Neutrophil (primary cell): ENCODE measurements at regions not wholly inside any gene's neighbourhood (a gene's known extent, or its start where the extent isn't known, plus 50 kb on each side); places are given as distances from the start of the nearest gene placed in this dataset.

ENCODE experiments used
- H3K27ac ChIP-seq: fragments of 200-600 bp; sonication (generic); 2 replicates; pipeline ENCODE4 v1.5.1; 2016; ENCODE audit warnings: mild to moderate bottlenecking, moderate library complexity
- H3K27me3 ChIP-seq: fragments of 200-600 bp; sonication (generic); 2 replicates; pipeline ENCODE4 v1.6.0; 2016; ENCODE audit warnings: mild to moderate bottlenecking
- H3K36me3 ChIP-seq: fragments of 200-600 bp; sonication (generic); 2 replicates; pipeline ENCODE4 v1.5.1; 2017
- H3K4me1 ChIP-seq, 2 experiments: fragments of 200-600 bp in 1 of 2; sonication (generic) in 1 of 2; 1 replicate in 1 of 2; 2 replicates in 1 of 2; pipeline versions ENCODE4 v1.5.1 to v1.6.1; 2013 to 2016; ENCODE audit warnings: low read depth in 1 of 2, low read length in 1 of 2, mild to moderate bottlenecking in 1 of 2, moderate library complexity in 1 of 2; ENCODE audit not compliant: control insufficient read depth in 1 of 2, insufficient read depth in 1 of 2
- H3K4me3 ChIP-seq, 2 experiments: fragments of 200-600 bp in 1 of 2; sonication (generic) in 1 of 2; 1 replicate in 1 of 2; 2 replicates in 1 of 2; pipeline ENCODE4 v1.5.1; 2013 to 2016; ENCODE audit warnings: low read depth in 1 of 2, low read length in 1 of 2, mild to moderate bottlenecking in 1 of 2, moderate library complexity in 1 of 2
- H3K9me3 ChIP-seq: fragments of 200-600 bp; sonication (generic); 2 replicates; pipeline ENCODE4 v1.5.1; 2016
- TF ChIP-seq, protein P1 (sequence below): fragments of 200-600 bp; sonication (generic); IDR thresholded peaks from 2 replicates; pipeline ENCODE4 v1.5.1; 2016; ENCODE audit warnings: antibody characterized with exemption

- Histone ChIP-seq H3K36me3 (no peaks in the 10 kb centered on the region), H3K4me3 (no peak overlapping the region), H3K27me3 (no peaks in the 10 kb centered on the region), H3K27ac (no peak overlapping the region), H3K4me1 (no peaks in the 10 kb centered on the region), H3K9me3 (no peaks in the 10 kb centered on the region)
- TF ChIP-seq, protein P1, sequence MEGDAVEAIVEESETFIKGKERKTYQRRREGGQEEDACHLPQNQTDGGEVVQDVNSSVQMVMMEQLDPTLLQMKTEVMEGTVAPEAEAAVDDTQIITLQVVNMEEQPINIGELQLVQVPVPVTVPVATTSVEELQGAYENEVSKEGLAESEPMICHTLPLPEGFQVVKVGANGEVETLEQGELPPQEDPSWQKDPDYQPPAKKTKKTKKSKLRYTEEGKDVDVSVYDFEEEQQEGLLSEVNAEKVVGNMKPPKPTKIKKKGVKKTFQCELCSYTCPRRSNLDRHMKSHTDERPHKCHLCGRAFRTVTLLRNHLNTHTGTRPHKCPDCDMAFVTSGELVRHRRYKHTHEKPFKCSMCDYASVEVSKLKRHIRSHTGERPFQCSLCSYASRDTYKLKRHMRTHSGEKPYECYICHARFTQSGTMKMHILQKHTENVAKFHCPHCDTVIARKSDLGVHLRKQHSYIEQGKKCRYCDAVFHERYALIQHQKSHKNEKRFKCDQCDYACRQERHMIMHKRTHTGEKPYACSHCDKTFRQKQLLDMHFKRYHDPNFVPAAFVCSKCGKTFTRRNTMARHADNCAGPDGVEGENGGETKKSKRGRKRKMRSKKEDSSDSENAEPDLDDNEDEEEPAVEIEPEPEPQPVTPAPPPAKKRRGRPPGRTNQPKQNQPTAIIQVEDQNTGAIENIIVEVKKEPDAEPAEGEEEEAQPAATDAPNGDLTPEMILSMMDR, result no peak
Observed at GRCh38 chr13:80888390-80888789, 547.5 kb upstream of the SPRY2 start.

GRCh38 chr13:80884056-80884785 is 543.3 kb upstream of the SPRY2 start:
- Histone ChIP-seq H3K4me1 (no peaks in the 10 kb centered on the region), H3K4me3 (no peak overlapping the region), H3K27ac (no peak overlapping the region), H3K36me3 (no peaks in the 10 kb centered on the region), H3K27me3 (no peaks in the 10 kb centered on the region), H3K9me3 (no peaks in the 10 kb centered on the region)
- TF ChIP-seq, protein P1, result no peak

DNA sequence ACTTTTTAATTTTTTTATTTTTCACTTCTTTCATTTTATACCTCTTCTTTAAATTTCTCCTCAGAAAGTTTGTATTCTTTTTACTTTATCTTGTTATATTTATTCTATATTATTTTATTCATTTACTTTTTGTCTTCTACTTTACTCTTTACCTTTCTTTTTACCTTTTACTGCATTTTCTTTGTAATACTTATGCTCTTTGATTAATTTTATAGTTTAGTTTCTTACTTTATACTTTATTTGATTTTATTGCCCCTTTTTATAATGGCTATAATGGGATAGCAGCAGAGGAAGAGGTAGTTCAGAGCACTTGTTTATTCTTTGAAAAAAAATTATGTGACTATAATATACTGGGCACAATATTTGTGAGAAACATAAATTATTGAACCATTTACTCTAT is 542.6 kb upstream of the SPRY2 start:
- Histone ChIP-seq H3K27ac (no peak overlapping the region), H3K9me3 (no peaks in the 10 kb centered on the region), H3K4me1 (no peaks in the 10 kb centered on the region), H3K27me3 (no peaks in the 10 kb centered on the region), H3K4me3 (no peak overlapping the region), H3K36me3 (no peaks in the 10 kb centered on the region)
- TF ChIP-seq, protein P1, result no peak

- TF ChIP-seq, protein P1, result no peak
- no peak overlapping the region for H3K27ac ChIP-seq
- no peaks in the 10 kb centered on the region for H3K9me3 ChIP-seq
- H3K36me3 ChIP-seq, result no peaks in the 10 kb centered on the region
- no peak overlapping the region for H3K4me3 ChIP-seq
- no peaks in the 10 kb centered on the region for H3K27me3 ChIP-seq
- no peaks in the 10 kb centered on the region for H3K4me1 ChIP-seq
Observed at GRCh38 chr13:80881942-80882445, 541.1 kb upstream of the SPRY2 start.

DNA sequence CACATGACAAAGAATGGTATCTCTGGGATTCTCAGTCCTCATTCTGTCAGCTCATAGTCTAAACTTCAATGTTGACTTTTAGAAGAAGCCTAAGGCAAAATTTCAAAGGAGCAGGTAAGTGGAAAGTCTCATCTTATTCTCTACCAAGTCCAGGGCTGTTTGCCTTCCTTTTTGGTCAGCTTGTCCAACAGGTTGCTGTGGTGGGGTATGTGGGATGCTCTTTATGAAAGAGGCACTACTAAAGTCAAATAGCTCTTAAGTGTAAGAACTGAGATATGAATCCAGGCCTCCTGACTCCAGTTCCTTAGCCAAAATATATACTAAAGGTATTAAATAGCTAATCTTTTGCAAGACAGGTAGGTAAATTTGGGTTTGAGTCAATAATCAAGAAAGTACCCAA is 540.6 kb upstream of the SPRY2 start:
- H3K4me3 ChIP-seq, result no peak overlapping the region
- no peaks in the 10 kb centered on the region for H3K4me1 ChIP-seq
- TF ChIP-seq, protein P1, result no peak
- H3K9me3 ChIP-seq, result no peaks in the 10 kb centered on the region
- H3K27ac ChIP-seq, result no peak overlapping the region
- no peaks in the 10 kb centered on the region for H3K36me3 ChIP-seq
- no peaks in the 10 kb centered on the region for H3K27me3 ChIP-seq
